ENCODE measurements at regions not wholly inside any gene's neighbourhood (a gene's known extent, or its start where the extent isn't known, plus 50 kb on each side); places are given as distances from the start of the nearest gene placed in this dataset.

- TF ChIP-seq CTCF (IDR thresholded peaks at IDR 0.05) (no peak), POLR2A (IDR thresholded peaks at IDR 0.05) (no peak)
Observed at GRCh38 chr16:64019339-64019738, 1102.5 kb downstream of the CDH11 start.
